ENCODE measurements at regions not wholly inside any gene's neighbourhood (a gene's known extent, or its start where the extent isn't known, plus 50 kb on each side); places are given as distances from the start of the nearest gene placed in this dataset.

GRCh38 chr18:68148863-68149262, 566.0 kb downstream of the TMX3 start:
- WGBS, 2 donors (ENCODE audit: low coverage in 1 of 2), result 20% methylated on average over 1 to 3 of the region's 3 CpGs
- Histone ChIP-seq H3K36me3 (no peaks in the 10 kb centered on the region), H3K4me3 (no peak overlapping the region), H3K4me1 (no peaks in the 10 kb centered on the region), H3K27me3 (no peaks in the 10 kb centered on the region), H3K9me3 (no peaks in the 10 kb centered on the region), H3K27ac (no peak overlapping the region)
- intact Hi-C loops (cut with DNase I; ENCODE audit: low total_unique reads) (no loop called here), in situ Hi-C loops (cut with MboI; ENCODE audit: low pct_ligation_motif_present in 1 of 4, low pct_unique_long_range_greater_than_20kb in 1 of 4, low sequenced_read_pairs in 3 of 4) (no loop called here)
- no peak for TF ChIP-seq EP300 (IDR thresholded peaks at IDR 0.05; ENCODE audit: low read depth)
- no peak for TF ChIP-seq CTCF (IDR thresholded peaks at IDR 0.05)
- TF ChIP-seq POLR2A (IDR thresholded peaks at IDR 0.05), result no peak
- no peak for TF ChIP-seq POLR2AphosphoS5 (IDR thresholded peaks at IDR 0.05)
- no peak for DNase-seq

DNA sequence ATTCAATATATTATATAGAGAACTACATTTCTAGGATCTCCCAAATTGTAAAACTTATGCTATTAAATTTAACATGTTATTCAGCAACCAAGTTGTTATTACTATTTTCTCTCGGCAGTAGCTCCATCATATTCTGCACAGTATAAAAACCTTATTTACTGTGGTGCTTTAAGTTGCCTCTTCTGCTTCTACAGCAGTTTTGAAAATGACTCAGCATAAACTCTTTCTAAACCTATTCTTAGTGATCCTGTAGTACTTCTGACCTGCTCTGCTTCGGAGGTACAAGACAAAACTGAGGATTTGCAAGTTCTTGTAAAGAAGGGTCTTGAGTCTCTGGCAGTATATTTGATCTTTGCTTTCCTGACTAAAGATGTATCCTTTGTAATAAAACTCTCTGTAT, 567.2 kb downstream of the TMX3 start:
- intact Hi-C loops (cut with DNase I; ENCODE audit: low total_unique reads), result no loop called here
- 71 to 75% methylated on average over 2 of the region's 2 CpGs for WGBS, 2 donors (ENCODE audit: low coverage in 1 of 2)
- H3K4me1 ChIP-seq, result no peaks in the 10 kb centered on the region

GRCh38 chr18:68121826-68122225, 593.1 kb downstream of the TMX3 start:
- intact Hi-C loops (cut with DNase I; ENCODE audit: low total_unique reads), result no loop called here
- Histone ChIP-seq H3K27ac (no peak overlapping the region), H3K4me1 (no peaks in the 10 kb centered on the region), H3K9me3 (no peaks in the 10 kb centered on the region), H3K4me3 (no peak overlapping the region), H3K36me3 (no peaks in the 10 kb centered on the region), H3K27me3 (no peaks in the 10 kb centered on the region)
- 88 to 89% methylated on average over 1 of the region's 1 CpG for WGBS, 2 donors (ENCODE audit: low coverage in 1 of 2)
- in situ Hi-C loops (cut with MboI; ENCODE audit: low pct_ligation_motif_present in 1 of 4, low pct_unique_long_range_greater_than_20kb in 1 of 4, low sequenced_read_pairs in 3 of 4), result no loop called here
- TF ChIP-seq POLR2A (IDR thresholded peaks at IDR 0.05) (no peak), POLR2AphosphoS5 (IDR thresholded peaks at IDR 0.05) (no peak), EP300 (IDR thresholded peaks at IDR 0.05; ENCODE audit: low read depth) (no peak), CTCF (IDR thresholded peaks at IDR 0.05) (no peak)
- no peak for DNase-seq

More for the DNA sequence above, 567.2 kb downstream of the TMX3 start:
- DNase-seq, result no peak
- Histone ChIP-seq H3K4me3 (no peak overlapping the region), H3K27ac (no peak overlapping the region), H3K36me3 (no peaks in the 10 kb centered on the region), H3K9me3 (no peaks in the 10 kb centered on the region), H3K27me3 (no peaks in the 10 kb centered on the region)
- TF ChIP-seq EP300 (IDR thresholded peaks at IDR 0.05; ENCODE audit: low read depth), result no peak
- in situ Hi-C loops (cut with MboI; ENCODE audit: low pct_ligation_motif_present in 1 of 4, low pct_unique_long_range_greater_than_20kb in 1 of 4, low sequenced_read_pairs in 3 of 4), result no loop called here

GRCh38 chr18:68121308-68121707, 593.6 kb downstream of the TMX3 start:
- intact Hi-C loops (cut with DNase I; ENCODE audit: low total_unique reads) (no loop called here), in situ Hi-C loops (cut with MboI; ENCODE audit: low pct_ligation_motif_present in 1 of 4, low pct_unique_long_range_greater_than_20kb in 1 of 4, low sequenced_read_pairs in 3 of 4) (no loop called here)
- 56 to 58% methylated on average over 5 of the region's 5 CpGs for WGBS, 2 donors (ENCODE audit: low coverage in 1 of 2)
- H3K4me3 ChIP-seq, result no peak overlapping the region
- no peak for TF ChIP-seq POLR2AphosphoS5 (IDR thresholded peaks at IDR 0.05)
- TF ChIP-seq CTCF (IDR thresholded peaks at IDR 0.05), result no peak
- no peak for TF ChIP-seq POLR2A (IDR thresholded peaks at IDR 0.05)
- no peak for TF ChIP-seq EP300 (IDR thresholded peaks at IDR 0.05; ENCODE audit: low read depth)
- H3K4me1 ChIP-seq, result no peaks in the 10 kb centered on the region
- no peak overlapping the region for H3K27ac ChIP-seq
- DNase-seq, result no peak
- H3K9me3 ChIP-seq, result no peaks in the 10 kb centered on the region
- H3K36me3 ChIP-seq, result no peaks in the 10 kb centered on the region
- H3K27me3 ChIP-seq, result no peaks in the 10 kb centered on the region

DNA sequence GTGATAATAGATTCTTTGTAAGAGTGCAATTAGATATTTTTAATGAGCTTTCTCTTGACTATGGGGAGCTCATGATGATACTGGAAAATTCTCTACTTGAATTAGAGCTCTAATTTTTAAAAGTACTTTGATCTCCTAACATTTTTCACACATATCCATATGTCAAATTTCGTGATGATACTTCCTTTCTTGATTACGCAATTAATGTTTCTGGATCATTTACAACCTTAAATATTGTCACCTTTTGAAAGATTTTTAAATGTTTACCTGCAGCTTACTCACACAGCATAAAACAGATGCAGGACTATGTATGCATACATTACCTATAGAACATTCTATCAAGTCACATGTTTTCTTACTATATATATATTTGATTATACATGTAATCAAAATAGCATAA, 598.5 kb upstream of the DSEL start:
- WGBS, 2 donors (ENCODE audit: low coverage in 1 of 2), result 74 to 94% methylated on average over 2 of the region's 2 CpGs
- Histone ChIP-seq H3K4me3 (no peak overlapping the region), H3K27ac (no peak overlapping the region), H3K9me3 (no peaks in the 10 kb centered on the region), H3K27me3 (no peaks in the 10 kb centered on the region), H3K4me1 (no peaks in the 10 kb centered on the region), H3K36me3 (no peaks in the 10 kb centered on the region)
- intact Hi-C loops (cut with DNase I; ENCODE audit: low total_unique reads) (no loop called here), in situ Hi-C loops (cut with MboI; ENCODE audit: low pct_ligation_motif_present in 1 of 4, low pct_unique_long_range_greater_than_20kb in 1 of 4, low sequenced_read_pairs in 3 of 4) (no loop called here)
- TF ChIP-seq POLR2AphosphoS5 (IDR thresholded peaks at IDR 0.05), result no peak
- TF ChIP-seq CTCF (IDR thresholded peaks at IDR 0.05), result no peak
- no peak for TF ChIP-seq POLR2A (IDR thresholded peaks at IDR 0.05)
- TF ChIP-seq EP300 (IDR thresholded peaks at IDR 0.05; ENCODE audit: low read depth), result no peak
- DNase-seq, result no peak
